Lower leg skin (tissue), 4 donors: ENCODE measurements at regions not wholly inside any gene's neighbourhood (a gene's known extent, or its start where the extent isn't known, plus 50 kb on each side); places are given as distances from the start of the nearest gene placed in this dataset.
A peak's percentile ranks its signal among the peaks of the same experiment; 100 is the strongest.
"Not testable (repeated sequence)": the region's sequence is repeated elsewhere in the genome, so short reads cannot be mapped to it uniquely, and the experiment has no call there.

Experiments
- DNase-seq, 2 donors: peaks; one replicate each; pipeline ENCODE4 v3.0.0-alpha.2; 2019; ENCODE audit warnings: low spot score in 2 of 2
- H3K4me3 ChIP-seq: fragments of 200-600 bp; sonication (generic); 2 replicates; pipeline ENCODE4 v1.5.1; 2017; ENCODE audit warnings: mild to moderate bottlenecking, low read depth; ENCODE audit not compliant: poor library complexity, severe bottlenecking
- POLR2A ChIP-seq, 2 donors: fragments of 450-650 bp; IDR thresholded peaks; one replicate each; pipeline ENCODE4 v1.6.1; 2016 to 2017; ENCODE audit warnings: antibody characterized with exemption in 2 of 2, mild to moderate bottlenecking in 1 of 2, moderate library complexity in 1 of 2
- WGBS, 2 donors: methylation state at CpG; one replicate each; pipeline ENCODE4 v1.1.5; 2018; 5-methylcytosine and 5-hydroxymethylcytosine counted together
- intact Hi-C: fragments of 100-400 bp; cut with DNase I; formaldehyde crosslinking; loops from one replicate; pipeline ENCODE4 v1.15.0; 2023; ENCODE audit warnings: low total_unique reads
- TF ChIP-seq, protein P1 (sequence below), 3 donors: fragments of 450-650 bp; IDR thresholded peaks; one replicate each; pipeline ENCODE4 v1.5.1; 2016; ENCODE audit warnings: antibody characterized with exemption in 3 of 3, mild to moderate bottlenecking in 3 of 3, moderate library complexity in 2 of 3

DNA sequence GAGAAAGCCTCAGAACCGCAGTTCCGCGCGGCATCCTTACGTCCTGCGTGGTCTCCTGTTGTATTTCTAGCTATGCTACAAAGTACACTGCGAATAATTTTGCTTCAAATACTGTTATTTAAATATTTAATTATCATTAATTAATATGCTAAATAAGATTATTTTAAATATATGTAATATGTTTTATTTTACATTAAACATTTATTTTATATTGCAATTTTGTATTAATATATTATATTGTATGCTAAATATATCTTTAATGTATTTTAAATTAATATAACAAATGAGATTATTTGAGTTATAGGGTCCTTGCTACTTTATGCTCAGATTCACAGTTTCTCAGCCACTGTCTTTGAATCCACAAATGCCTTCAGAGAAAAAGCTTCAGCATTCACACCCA, 436.7 kb downstream of the BRD1 start:
- peak in 1 of 2 donors; percentile 32 for DNase-seq
- TF ChIP-seq, protein P1, sequence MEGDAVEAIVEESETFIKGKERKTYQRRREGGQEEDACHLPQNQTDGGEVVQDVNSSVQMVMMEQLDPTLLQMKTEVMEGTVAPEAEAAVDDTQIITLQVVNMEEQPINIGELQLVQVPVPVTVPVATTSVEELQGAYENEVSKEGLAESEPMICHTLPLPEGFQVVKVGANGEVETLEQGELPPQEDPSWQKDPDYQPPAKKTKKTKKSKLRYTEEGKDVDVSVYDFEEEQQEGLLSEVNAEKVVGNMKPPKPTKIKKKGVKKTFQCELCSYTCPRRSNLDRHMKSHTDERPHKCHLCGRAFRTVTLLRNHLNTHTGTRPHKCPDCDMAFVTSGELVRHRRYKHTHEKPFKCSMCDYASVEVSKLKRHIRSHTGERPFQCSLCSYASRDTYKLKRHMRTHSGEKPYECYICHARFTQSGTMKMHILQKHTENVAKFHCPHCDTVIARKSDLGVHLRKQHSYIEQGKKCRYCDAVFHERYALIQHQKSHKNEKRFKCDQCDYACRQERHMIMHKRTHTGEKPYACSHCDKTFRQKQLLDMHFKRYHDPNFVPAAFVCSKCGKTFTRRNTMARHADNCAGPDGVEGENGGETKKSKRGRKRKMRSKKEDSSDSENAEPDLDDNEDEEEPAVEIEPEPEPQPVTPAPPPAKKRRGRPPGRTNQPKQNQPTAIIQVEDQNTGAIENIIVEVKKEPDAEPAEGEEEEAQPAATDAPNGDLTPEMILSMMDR (IDR thresholded peaks at IDR 0.05) = no peak
- TF ChIP-seq POLR2A (IDR thresholded peaks at IDR 0.05) = no peak
- intact Hi-C loops = no loop called here
- 95 to 96% methylated on average over 7 of the region's 7 CpGs for WGBS, 2 donors
- no peak overlapping the region for H3K4me3 ChIP-seq

DNA sequence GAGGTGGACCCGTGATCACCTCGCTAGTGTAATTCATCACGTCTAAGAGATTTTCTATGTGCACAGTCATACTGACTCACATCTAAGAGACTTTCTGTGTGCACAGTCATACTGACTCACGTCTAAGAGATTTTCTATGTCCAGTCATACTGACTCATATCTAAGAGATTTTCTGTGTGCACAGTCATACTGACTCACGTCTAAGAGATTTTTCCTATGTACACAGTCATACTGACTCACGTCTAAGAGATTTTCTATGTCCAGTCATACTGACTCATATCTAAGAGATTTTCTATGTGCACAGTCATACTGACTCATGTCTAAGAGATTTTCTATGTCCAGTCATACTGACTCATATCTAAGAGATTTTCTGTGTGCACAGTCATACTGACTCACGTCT, 443.8 kb downstream of the BRD1 start:
- DNase-seq, H3K4me3 ChIP-seq, intact Hi-C loops: not testable (repeated sequence)
- whole genome bisulfite sequencing, 2 donors = 53 to 67% methylated on average over 6 of the region's 7 CpGs

DNA sequence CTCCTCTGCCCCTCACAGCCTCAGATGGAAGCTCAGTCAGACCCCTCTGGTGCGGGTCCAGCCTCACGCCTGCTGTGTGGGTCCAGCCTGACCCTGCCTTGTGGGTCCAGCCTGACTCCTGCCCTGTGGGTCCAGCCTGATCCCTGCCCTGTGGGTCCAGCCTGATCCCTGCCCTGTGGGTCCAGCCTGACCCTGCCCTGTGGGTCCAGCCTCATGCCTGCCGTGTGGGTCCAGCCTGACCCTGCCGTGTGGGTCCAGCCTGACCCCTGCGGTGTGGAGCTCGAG, 445.3 kb downstream of the BRD1 start:
- no peak overlapping the region for H3K4me3 ChIP-seq
- TF ChIP-seq POLR2A (IDR thresholded peaks at IDR 0.05) = no peak
- TF ChIP-seq, protein P1 (IDR thresholded peaks at IDR 0.05) = no peak
- DNase-seq = peak in 1 of 2 donors; percentile 67
- WGBS, 2 donors = 80 to 89% methylated on average over 5 to 6 of the region's 6 CpGs
- intact Hi-C loops = no loop called here

DNA sequence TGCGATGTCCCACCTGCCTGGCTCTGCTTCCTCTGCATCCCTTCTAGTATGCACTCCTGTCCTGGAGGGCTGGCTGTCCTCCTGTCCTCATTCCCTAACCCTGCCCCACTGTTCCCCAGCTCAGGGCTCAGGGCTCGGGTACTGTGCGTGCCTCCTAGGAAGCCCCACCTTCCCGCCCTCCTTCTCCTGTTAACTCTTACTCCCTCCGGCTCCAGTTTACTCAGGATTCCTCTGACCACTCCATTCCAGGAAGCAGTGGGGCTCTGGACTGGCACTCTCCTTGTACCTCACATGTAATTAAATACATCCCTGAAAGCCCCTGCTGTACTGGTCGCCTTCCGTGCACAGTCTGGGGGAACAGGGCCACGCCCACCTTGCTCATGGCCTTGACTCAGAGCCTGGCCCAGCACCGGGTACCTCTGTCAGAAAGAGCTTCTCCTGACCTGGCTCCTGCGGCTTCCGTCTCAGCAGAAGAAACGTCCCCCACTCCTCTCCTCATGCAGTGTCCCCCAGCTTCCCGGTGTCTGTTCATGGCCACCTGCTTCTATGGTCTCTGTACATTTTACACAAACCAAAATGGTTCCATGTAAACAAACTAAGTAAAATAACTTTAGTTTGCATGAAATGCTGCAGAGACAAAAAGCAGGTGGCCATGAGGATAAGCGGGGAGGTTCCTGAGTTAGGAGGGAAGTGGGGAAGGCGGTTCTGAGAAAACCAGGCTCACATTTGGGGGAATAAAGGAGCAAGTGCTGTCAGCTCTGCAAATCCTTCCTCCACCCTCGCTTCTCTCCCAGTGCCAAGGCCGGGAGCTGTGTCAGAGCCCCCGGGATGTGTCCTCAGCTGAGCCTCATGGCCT, 445.9 kb downstream of the BRD1 start:
- no peak overlapping the region for H3K4me3 ChIP-seq
- no peak for TF ChIP-seq POLR2A (IDR thresholded peaks at IDR 0.05)
- TF ChIP-seq, protein P1 (IDR thresholded peaks at IDR 0.05) = no peak
- 56% methylated on average over 18 of the region's 18 CpGs for WGBS, 2 donors
- intact Hi-C loops = no loop called here
- DNase-seq = peak in 1 of 2 donors; percentile 76

DNA sequence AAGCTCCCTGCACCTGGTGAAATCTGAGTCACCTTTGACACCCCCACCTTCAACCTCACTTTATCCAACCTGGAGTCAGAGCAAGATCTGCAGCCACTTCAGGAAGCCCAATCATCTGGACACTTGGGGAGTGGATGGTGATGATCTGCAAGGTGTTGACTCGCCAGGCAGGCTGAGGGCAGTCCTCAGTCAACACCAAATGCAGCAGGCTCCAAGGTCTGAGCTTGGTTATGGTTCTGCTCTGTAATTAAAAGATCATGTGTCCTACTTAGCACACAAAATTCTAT, 446.9 kb downstream of the BRD1 start:
- H3K4me3 ChIP-seq = no peak overlapping the region
- no peak for DNase-seq
- 60 to 64% methylated on average over 1 of the region's 1 CpG for WGBS, 2 donors
- no peak for TF ChIP-seq POLR2A (IDR thresholded peaks at IDR 0.05)
- TF ChIP-seq, protein P1 (IDR thresholded peaks at IDR 0.05) = no peak
- intact Hi-C loops = no loop called here

DNA sequence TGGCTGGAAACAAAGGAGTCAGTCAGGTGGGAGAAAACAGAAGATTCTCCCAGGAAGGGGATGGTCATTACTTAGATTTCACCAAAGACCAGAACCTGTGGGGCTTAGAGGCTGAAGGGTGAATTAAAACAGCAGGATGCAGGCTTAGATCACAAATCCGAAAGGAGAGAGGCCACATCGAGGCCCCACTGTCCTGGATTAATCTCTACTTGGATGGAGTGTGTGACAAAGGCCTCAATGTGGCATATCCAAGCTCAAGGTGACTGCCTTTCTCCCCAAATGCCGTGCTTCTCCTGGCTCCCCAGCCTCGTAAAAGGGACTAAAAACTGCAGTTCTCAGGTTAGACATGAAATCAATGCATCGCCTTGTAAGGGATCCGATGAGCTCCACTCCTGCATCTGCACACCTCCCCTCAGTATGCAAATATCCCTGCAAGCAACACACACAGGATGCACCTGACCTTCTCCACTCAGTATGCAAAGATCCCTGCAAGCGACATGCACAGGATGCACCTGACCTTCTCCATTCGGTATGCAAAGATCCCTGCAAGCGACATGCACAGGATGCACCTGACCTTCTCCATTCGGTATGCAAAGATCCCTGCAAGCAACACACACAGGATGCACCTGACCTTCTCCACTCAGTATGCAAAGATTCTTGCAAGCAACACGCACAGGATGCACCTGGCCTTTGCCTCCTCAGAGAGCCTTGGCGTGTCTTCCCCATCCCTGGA, 447.4 kb downstream of the BRD1 start:
- TF ChIP-seq, protein P1 (IDR thresholded peaks at IDR 0.05) = no peak
- no peak for TF ChIP-seq POLR2A (IDR thresholded peaks at IDR 0.05)
- intact Hi-C loops = no loop called here
- H3K4me3 ChIP-seq = no peak overlapping the region
- 76% methylated on average over 12 of the region's 12 CpGs for WGBS, 2 donors
- DNase-seq = peak in 1 of 2 donors; percentile 37
